NB4 (cell line): ENCODE measurements at regions not wholly inside any gene's neighbourhood (a gene's known extent, or its start where the extent isn't known, plus 50 kb on each side); places are given as distances from the start of the nearest gene placed in this dataset.

ENCODE experiments used
- CTCF ChIP-seq: IDR thresholded peaks from one replicate; pipeline ENCODE4 v1.5.1; 2012; ENCODE audit warnings: low read depth, low read length
- MAX ChIP-seq: IDR thresholded peaks from 2 replicates; pipeline ENCODE4 v1.6.1; 2011; ENCODE audit warnings: low read depth, low read length
- MYC ChIP-seq: IDR thresholded peaks from 2 replicates; pipeline ENCODE4 v1.6.1; 2011; ENCODE audit warnings: low read depth, low read length
- POLR2A ChIP-seq: IDR thresholded peaks from 2 replicates; pipeline ENCODE4 v1.6.1; 2011; ENCODE audit warnings: mild to moderate bottlenecking; ENCODE audit not compliant: insufficient read length; ENCODE audit errors: extremely low read depth

GRCh38 chr20:53776858-53777257 is 183.2 kb upstream of the ZNF217 start:
- TF ChIP-seq CTCF, result no peak
- no peak for TF ChIP-seq POLR2A
- TF ChIP-seq MAX, result no peak
- TF ChIP-seq MYC, result no peak
